ENCODE measurements at regions not wholly inside any gene's neighbourhood (a gene's known extent, or its start where the extent isn't known, plus 50 kb on each side); places are given as distances from the start of the nearest gene placed in this dataset.

GRCh38 chr6:104282581-104282980 lies 577.1 kb downstream of the HACE1 start:
- TF ChIP-seq POLR2AphosphoS5 (IDR thresholded peaks at IDR 0.05; ENCODE audit: insufficient read depth, low read depth, low read length) (no peak), POLR2A (IDR thresholded peaks at IDR 0.05; ENCODE audit: low read depth, low read length) (no peak), GATA2 (IDR thresholded peaks at IDR 0.05; ENCODE audit: insufficient read depth, insufficient read length, low read depth, low read length) (no peak)
- TF ChIP-seq, protein P1, sequence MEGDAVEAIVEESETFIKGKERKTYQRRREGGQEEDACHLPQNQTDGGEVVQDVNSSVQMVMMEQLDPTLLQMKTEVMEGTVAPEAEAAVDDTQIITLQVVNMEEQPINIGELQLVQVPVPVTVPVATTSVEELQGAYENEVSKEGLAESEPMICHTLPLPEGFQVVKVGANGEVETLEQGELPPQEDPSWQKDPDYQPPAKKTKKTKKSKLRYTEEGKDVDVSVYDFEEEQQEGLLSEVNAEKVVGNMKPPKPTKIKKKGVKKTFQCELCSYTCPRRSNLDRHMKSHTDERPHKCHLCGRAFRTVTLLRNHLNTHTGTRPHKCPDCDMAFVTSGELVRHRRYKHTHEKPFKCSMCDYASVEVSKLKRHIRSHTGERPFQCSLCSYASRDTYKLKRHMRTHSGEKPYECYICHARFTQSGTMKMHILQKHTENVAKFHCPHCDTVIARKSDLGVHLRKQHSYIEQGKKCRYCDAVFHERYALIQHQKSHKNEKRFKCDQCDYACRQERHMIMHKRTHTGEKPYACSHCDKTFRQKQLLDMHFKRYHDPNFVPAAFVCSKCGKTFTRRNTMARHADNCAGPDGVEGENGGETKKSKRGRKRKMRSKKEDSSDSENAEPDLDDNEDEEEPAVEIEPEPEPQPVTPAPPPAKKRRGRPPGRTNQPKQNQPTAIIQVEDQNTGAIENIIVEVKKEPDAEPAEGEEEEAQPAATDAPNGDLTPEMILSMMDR (IDR thresholded peaks at IDR 0.05; ENCODE audit: extremely low read depth in 1 of 2, insufficient read depth in 1 of 2, low read depth in 1 of 2, low read length in 2 of 2): no peak

Data from endothelial cell of umbilical vein (primary cell).